D721Med (cell line): ENCODE measurements at regions not wholly inside any gene's neighbourhood (a gene's known extent, or its start where the extent isn't known, plus 50 kb on each side); places are given as distances from the start of the nearest gene placed in this dataset.
A peak's percentile ranks its signal among the peaks of the same experiment; 100 is the strongest.
"Not testable (repeated sequence)": the region's sequence is repeated elsewhere in the genome, so short reads cannot be mapped to it uniquely, and the experiment has no call there.

Source experiments
- DNase-seq: peaks from one replicate; pipeline ENCODE4 v3.0.0; 2011; ENCODE audit warnings: low spot score; ENCODE audit not compliant: insufficient read length
- FAIRE-seq: peaks from 2 replicates; lab custom pipeline; 2011; peaks lifted over from hg19 to GRCh38; lab: Jason Lieb, UNC
- CTCF ChIP-seq: IDR thresholded peaks from 2 replicates; pipeline ENCODE4 v1.5.1; 2012; ENCODE audit warnings: mild to moderate bottlenecking, control low read depth; ENCODE audit not compliant: insufficient read depth; ENCODE audit errors: missing control alignments

GRCh38 chr11:44474702-44475101 is 90.8 kb upstream of the CD82 start:
- no peak for TF ChIP-seq CTCF
- DNase-seq (no peak), FAIRE-seq (no peak)

- FAIRE-seq (no peak), DNase-seq (no peak)
- TF ChIP-seq CTCF: no peak
These were observed 90.3 kb upstream of the CD82 start for GRCh38 chr11:44475114-44475686.

- DNase-seq, FAIRE-seq: not testable (repeated sequence)
These were observed 83.1 kb upstream of the CD82 start for GRCh38 chr11:44482338-44482737.

GRCh38 chr11:44483919-44484610 is 81.4 kb upstream of the CD82 start:
- DNase-seq (no peak), FAIRE-seq (no peak)
- peak; percentile 39 for TF ChIP-seq CTCF

- no peak for TF ChIP-seq CTCF
- DNase-seq (no peak), FAIRE-seq (no peak)
These were observed 77.1 kb upstream of the CD82 start for GRCh38 chr11:44488165-44488965.

GRCh38 chr11:44493383-44493782 is 72.1 kb upstream of the CD82 start:
- no peak for FAIRE-seq
- no peak for TF ChIP-seq CTCF
- DNase-seq: no peak

GRCh38 chr11:44493930-44494329 is 71.5 kb upstream of the CD82 start:
- FAIRE-seq (no peak), DNase-seq (no peak)
- no peak for TF ChIP-seq CTCF
